Glutamatergic neuron (in vitro differentiated cells): ENCODE measurements at regions not wholly inside any gene's neighbourhood (a gene's known extent, or its start where the extent isn't known, plus 50 kb on each side); places are given as distances from the start of the nearest gene placed in this dataset.
"Not testable (repeated sequence)": the region's sequence is repeated elsewhere in the genome, so short reads cannot be mapped to it uniquely, and the experiment has no call there.

Experiments used
- DNase-seq: peaks from one replicate; pipeline ENCODE4 v3.0.0; 2022
- H3K27ac Mint-ChIP-seq: one replicate; pipeline ENCODE4 v1.8.0; 2020; ENCODE audit warnings: mild to moderate bottlenecking, mixed read lengths, inconsistent platforms; ENCODE audit not compliant: unreplicated experiment
- H3K27me3 Mint-ChIP-seq: one replicate; pipeline ENCODE4 v1.8.0; 2020; ENCODE audit warnings: mild to moderate bottlenecking, moderate library complexity, mixed read lengths, inconsistent platforms; ENCODE audit not compliant: unreplicated experiment
- H3K36me3 Mint-ChIP-seq: one replicate; pipeline ENCODE4 v1.8.0; 2020; ENCODE audit warnings: mild to moderate bottlenecking, mixed read lengths, inconsistent platforms; ENCODE audit not compliant: unreplicated experiment
- H3K4me1 Mint-ChIP-seq: one replicate; pipeline ENCODE4 v1.8.0; 2020; ENCODE audit warnings: mild to moderate bottlenecking, low read depth, mixed read lengths, inconsistent platforms; ENCODE audit not compliant: unreplicated experiment
- H3K4me3 Mint-ChIP-seq: one replicate; pipeline ENCODE4 v1.8.0; 2020; ENCODE audit warnings: mild to moderate bottlenecking, mixed read lengths, inconsistent platforms; ENCODE audit not compliant: unreplicated experiment
- H3K9me3 Mint-ChIP-seq: one replicate; pipeline ENCODE4 v1.8.0; 2020; ENCODE audit warnings: mild to moderate bottlenecking, moderate library complexity, mixed read lengths, inconsistent platforms; ENCODE audit not compliant: unreplicated experiment
- CTCF ChIP-seq: fragments of 200-600 bp; sonication (generic); IDR thresholded peaks from one replicate; pipeline ENCODE4 v1.5.0; 2021; ENCODE audit not compliant: partially characterized antibody, unreplicated experiment

GRCh38 chr15:24145070-24145469 lies 458.0 kb upstream of the NDN start:
- H3K27me3 Mint-ChIP-seq, DNase-seq, H3K4me3 Mint-ChIP-seq, H3K36me3 Mint-ChIP-seq, H3K27ac Mint-ChIP-seq, H3K4me1 Mint-ChIP-seq, H3K9me3 Mint-ChIP-seq: not testable (repeated sequence)

- DNase-seq: no peak
- Mint-ChIP-seq H3K9me3 (no peaks in the 10 kb centered on the region), H3K27me3 (no peaks in the 10 kb centered on the region), H3K4me3 (no peak overlapping the region), H3K36me3 (no peaks in the 10 kb centered on the region), H3K4me1 (no peaks in the 10 kb centered on the region), H3K27ac (no peak overlapping the region)
- no peak for TF ChIP-seq CTCF
Observed at GRCh38 chr15:24146251-24146650, 459.1 kb upstream of the NDN start.

- no peaks in the 10 kb centered on the region for H3K27me3 Mint-ChIP-seq
- no peak overlapping the region for H3K4me3 Mint-ChIP-seq
- H3K27ac Mint-ChIP-seq: no peak overlapping the region
- H3K36me3 Mint-ChIP-seq: no peaks in the 10 kb centered on the region
- H3K4me1 Mint-ChIP-seq: no peaks in the 10 kb centered on the region
- H3K9me3 Mint-ChIP-seq: no peaks in the 10 kb centered on the region
- no peak for DNase-seq
- TF ChIP-seq CTCF: no peak
Observed at GRCh38 chr15:24150542-24150941, 463.4 kb upstream of the NDN start.

GRCh38 chr15:24158306-24158705 lies 471.2 kb upstream of the NDN start:
- not testable (repeated sequence) for H3K4me3 Mint-ChIP-seq, H3K27me3 Mint-ChIP-seq, H3K4me1 Mint-ChIP-seq, H3K27ac Mint-ChIP-seq, H3K36me3 Mint-ChIP-seq, H3K9me3 Mint-ChIP-seq, DNase-seq

GRCh38 chr15:24165512-24165911 lies 478.4 kb upstream of the NDN start:
- H3K9me3 Mint-ChIP-seq, H3K4me3 Mint-ChIP-seq, DNase-seq, H3K27me3 Mint-ChIP-seq, H3K27ac Mint-ChIP-seq, H3K4me1 Mint-ChIP-seq, H3K36me3 Mint-ChIP-seq: not testable (repeated sequence)

- not testable (repeated sequence) for H3K27me3 Mint-ChIP-seq, DNase-seq, H3K9me3 Mint-ChIP-seq, H3K27ac Mint-ChIP-seq, H3K4me1 Mint-ChIP-seq, H3K36me3 Mint-ChIP-seq, H3K4me3 Mint-ChIP-seq
Observed at GRCh38 chr15:24202297-24202696, 473.3 kb upstream of the NPAP1 start.

GRCh38 chr15:24211742-24212476 lies 463.7 kb upstream of the NPAP1 start:
- not testable (repeated sequence) for H3K9me3 Mint-ChIP-seq, H3K36me3 Mint-ChIP-seq, H3K4me3 Mint-ChIP-seq, H3K27me3 Mint-ChIP-seq, DNase-seq, H3K4me1 Mint-ChIP-seq, H3K27ac Mint-ChIP-seq
